Sciatic nerve (tissue), 2 donors: ENCODE measurements at regions not wholly inside any gene's neighbourhood (a gene's known extent, or its start where the extent isn't known, plus 50 kb on each side); places are given as distances from the start of the nearest gene placed in this dataset.

Experiments used
- ATAC-seq: fragments of 200-7000 bp; cut with Tn5 transposase; one replicate; pipeline ENCODE4 v1.9.1; 2020; ENCODE audit warnings: mild to moderate bottlenecking, moderate library complexity
- DNase-seq: peaks from one replicate; pipeline ENCODE4 v3.0.0-alpha.2; 2020; ENCODE audit warnings: low spot score
- intact Hi-C: fragments of 100-400 bp; cut with DNase I; formaldehyde crosslinking; loops from one replicate; pipeline ENCODE4 v1.14.2; 2022
- donor health status: DM: no; HTN: no; CAD: no.
- donor health status: DM: no; HTN: no; CAD: no.

- intact Hi-C loops = no loop called here
- DNase-seq (no peak), ATAC-seq (no peak)
Measured at GRCh38 chr21:27076025-27076424, 109.1 kb upstream of the ADAMTS5 start.

GRCh38 chr21:27070861-27071670, 104.2 kb upstream of the ADAMTS5 start:
- intact Hi-C loops = no loop called here
- no peak for DNase-seq
- ATAC-seq = peak; percentile 65

- ATAC-seq = no peak
- no peak for DNase-seq
- intact Hi-C loops = no loop called here
Measured at GRCh38 chr21:27068811-27069210, 101.9 kb upstream of the ADAMTS5 start.

GRCh38 chr21:27067226-27067625, 100.3 kb upstream of the ADAMTS5 start:
- ATAC-seq (no peak), DNase-seq (no peak)
- intact Hi-C loops = no loop called here

GRCh38 chr21:27062443-27062842, 95.6 kb upstream of the ADAMTS5 start:
- no peak for ATAC-seq
- intact Hi-C loops = no loop called here

GRCh38 chr21:27061770-27062169, 94.9 kb upstream of the ADAMTS5 start:
- no peak for DNase-seq
- ATAC-seq = no peak
- intact Hi-C loops = no loop called here

More at GRCh38 chr21:27062443-27062842, 95.6 kb upstream of the ADAMTS5 start:
- DNase-seq = no peak

- peak; percentile 53 for ATAC-seq
- intact Hi-C loops = no loop called here
Measured at GRCh38 chr21:27060190-27060589, 93.3 kb upstream of the ADAMTS5 start.

GRCh38 chr21:27058673-27059605, 92.1 kb upstream of the ADAMTS5 start:
- DNase-seq (no peak), ATAC-seq (no peak)
- intact Hi-C loops = no loop called here

More at GRCh38 chr21:27060190-27060589, 93.3 kb upstream of the ADAMTS5 start:
- no peak for DNase-seq

GRCh38 chr21:27057997-27058396, 91.1 kb upstream of the ADAMTS5 start:
- DNase-seq (no peak), ATAC-seq (no peak)
- intact Hi-C loops = no loop called here

GRCh38 chr21:27047658-27048314, 80.9 kb upstream of the ADAMTS5 start:
- DNase-seq (no peak), ATAC-seq (no peak)
- intact Hi-C loops = no loop called here

GRCh38 chr21:27047283-27047657, 80.4 kb upstream of the ADAMTS5 start:
- intact Hi-C loops = no loop called here
- no peak for DNase-seq
- ATAC-seq = no peak

GRCh38 chr21:27045281-27045985, 78.5 kb upstream of the ADAMTS5 start:
- no peak for DNase-seq
- intact Hi-C loops = no loop called here
- no peak for ATAC-seq

- DNase-seq (no peak), ATAC-seq (no peak)
- intact Hi-C loops = no loop called here
Measured at GRCh38 chr21:27043377-27043776, 76.5 kb upstream of the ADAMTS5 start.

GRCh38 chr21:27040738-27041469, 74.0 kb upstream of the ADAMTS5 start:
- DNase-seq (no peak), ATAC-seq (no peak)
- intact Hi-C loops = no loop called here

- DNase-seq = no peak
- peak; percentile 26 for ATAC-seq
- intact Hi-C loops = no loop called here
Measured at GRCh38 chr21:27036736-27037301, 69.9 kb upstream of the ADAMTS5 start.

GRCh38 chr21:27035791-27036190, 68.9 kb upstream of the ADAMTS5 start:
- ATAC-seq = no peak
- DNase-seq = no peak
- intact Hi-C loops = no loop called here

GRCh38 chr21:27034796-27035195, 67.9 kb upstream of the ADAMTS5 start:
- DNase-seq = no peak
- no peak for ATAC-seq
- intact Hi-C loops = no loop called here

GRCh38 chr21:27033471-27033870, 66.6 kb upstream of the ADAMTS5 start:
- ATAC-seq (no peak), DNase-seq (peak; percentile 60)

More at GRCh38 chr21:27033471-27033870, 66.6 kb upstream of the ADAMTS5 start:
- intact Hi-C loops = no loop called here
